ENCODE measurements at regions not wholly inside any gene's neighbourhood (a gene's known extent, or its start where the extent isn't known, plus 50 kb on each side); places are given as distances from the start of the nearest gene placed in this dataset.

GRCh38 chr15:39442898-39443297, 138.0 kb upstream of the THBS1 start:
- Mint-ChIP-seq H3K4me3 (no peak overlapping the region), H3K4me1 (ENCODE audit: unreplicated experiment) (peaks cover 4% of the 10 kb centered on the region), H3K36me3 (no peaks in the 10 kb centered on the region), H3K9me3 (no peaks in the 10 kb centered on the region), H3K27ac (no peak overlapping the region), H3K27me3 (no peaks in the 10 kb centered on the region)
- no peak for DNase-seq (ENCODE audit: extremely low spot score, unreplicated experiment)
- TF ChIP-seq CTCF (conservative IDR thresholded peaks at IDR 0.05): no peak

- H3K4me1 Mint-ChIP-seq (ENCODE audit: unreplicated experiment): peaks cover 10% of the 10 kb centered on the region
- no peak for DNase-seq (ENCODE audit: extremely low spot score, unreplicated experiment)
- H3K4me3 Mint-ChIP-seq: no peak overlapping the region
- no peak overlapping the region for H3K27ac Mint-ChIP-seq
- no peak for TF ChIP-seq CTCF (conservative IDR thresholded peaks at IDR 0.05)
- no peaks in the 10 kb centered on the region for H3K27me3 Mint-ChIP-seq
- H3K9me3 Mint-ChIP-seq: no peaks in the 10 kb centered on the region
- H3K36me3 Mint-ChIP-seq: no peaks in the 10 kb centered on the region
Observed at GRCh38 chr15:39443659-39444219, 137.1 kb upstream of the THBS1 start.

GRCh38 chr15:39444735-39445470, 136.0 kb upstream of the THBS1 start:
- Mint-ChIP-seq H3K36me3 (no peaks in the 10 kb centered on the region), H3K4me1 (ENCODE audit: unreplicated experiment) (peaks cover 6% of the 10 kb centered on the region), H3K27me3 (no peaks in the 10 kb centered on the region), H3K9me3 (no peaks in the 10 kb centered on the region), H3K27ac (no peak overlapping the region), H3K4me3 (no peak overlapping the region)
- no peak for DNase-seq (ENCODE audit: extremely low spot score, unreplicated experiment)
- TF ChIP-seq CTCF (conservative IDR thresholded peaks at IDR 0.05): no peak

GRCh38 chr15:39445931-39446330, 134.9 kb upstream of the THBS1 start:
- no peak for DNase-seq (ENCODE audit: extremely low spot score, unreplicated experiment)
- Mint-ChIP-seq H3K9me3 (no peaks in the 10 kb centered on the region), H3K4me3 (no peak overlapping the region), H3K36me3 (no peaks in the 10 kb centered on the region), H3K27me3 (no peaks in the 10 kb centered on the region), H3K4me1 (ENCODE audit: unreplicated experiment) (peaks cover 6% of the 10 kb centered on the region), H3K27ac (no peak overlapping the region)
- no peak for TF ChIP-seq CTCF (conservative IDR thresholded peaks at IDR 0.05)

GRCh38 chr15:39447346-39447745, 133.5 kb upstream of the THBS1 start:
- Mint-ChIP-seq H3K36me3 (no peaks in the 10 kb centered on the region), H3K4me3 (no peak overlapping the region), H3K27me3 (no peaks in the 10 kb centered on the region), H3K9me3 (no peaks in the 10 kb centered on the region), H3K27ac (no peak overlapping the region), H3K4me1 (ENCODE audit: unreplicated experiment) (peaks cover 6% of the 10 kb centered on the region)
- no peak for TF ChIP-seq CTCF (conservative IDR thresholded peaks at IDR 0.05)
- no peak for DNase-seq (ENCODE audit: extremely low spot score, unreplicated experiment)
